Activated CD4-positive, alpha-beta T cell treated with anti-CD3 and anti-CD28 coated beads for 36 hours (primary cell): ENCODE measurements at regions not wholly inside any gene's neighbourhood (a gene's known extent, or its start where the extent isn't known, plus 50 kb on each side); places are given as distances from the start of the nearest gene placed in this dataset.

ENCODE experiments used
- ATAC-seq: fragments of 200-7000 bp; cut with Tn5 transposase; one replicate; pipeline ENCODE4 v1.10.0; 2021; ENCODE audit warnings: mild to moderate bottlenecking, moderate library complexity
- CTCF ChIA-PET: fragments of 350-600 bp; sonication (Branson Sonifier 250); formaldehyde crosslinking; loops from one replicate; lab custom pipeline; 2021; ENCODE audit warnings: antibody characterized with exemption; lab: Charles Lee
- POLR2A ChIA-PET: fragments of 350-600 bp; sonication (Branson Sonifier 250); formaldehyde crosslinking; loops from one replicate; lab custom pipeline; 2021; ENCODE audit warnings: antibody characterized with exemption, inconsistent platforms; lab: Charles Lee
- DNase-seq: peaks from one replicate; pipeline ENCODE4 v3.0.0-alpha.2; 2020
- H3K27ac Mint-ChIP-seq: one replicate; pipeline ENCODE4 v1.8.0; 2021; ENCODE audit warnings: mixed read lengths
- H3K27me3 Mint-ChIP-seq: one replicate; pipeline ENCODE4 v1.8.0; 2021; ENCODE audit warnings: mixed read lengths
- H3K36me3 Mint-ChIP-seq: one replicate; pipeline ENCODE4 v1.8.0; 2021; ENCODE audit warnings: low read depth, mixed read lengths
- H3K4me1 Mint-ChIP-seq: one replicate; pipeline ENCODE4 v1.8.0; 2021; ENCODE audit warnings: mixed read lengths
- H3K4me3 Mint-ChIP-seq: one replicate; pipeline ENCODE4 v1.8.0; 2021; ENCODE audit warnings: mild to moderate bottlenecking, moderate library complexity, mixed read lengths
- H3K9me3 Mint-ChIP-seq: one replicate; pipeline ENCODE4 v1.8.0; 2021; ENCODE audit warnings: low read depth, mixed read lengths
- intact Hi-C, 2 experiments: fragments of 100-400 bp; cut with DNase I in 1 of 2; cut with micrococcal nuclease in 1 of 2; formaldehyde crosslinking; loops; one replicate each; pipeline versions ENCODE4 v1.14.2 to v1.15.1; 2022 to 2024; cut with DNase I, micrococcal nuclease

GRCh38 chr17:54793271-54793670, 107.4 kb upstream of the TOM1L1 start:
- POLR2A ChIA-PET = no interaction called here
- H3K27ac Mint-ChIP-seq = no peak overlapping the region

GRCh38 chr17:54795046-54795445, 105.6 kb upstream of the TOM1L1 start:
- H3K36me3 Mint-ChIP-seq = no peaks in the 10 kb centered on the region
- no peak overlapping the region for H3K27ac Mint-ChIP-seq
- ChIA-PET POLR2A (no interaction called here), CTCF (no interaction called here)
- DNase-seq = no peak
- H3K4me3 Mint-ChIP-seq = no peak overlapping the region
- intact Hi-C loops = no loop called here
- H3K9me3 Mint-ChIP-seq = peaks cover 5% of the 10 kb centered on the region
- H3K27me3 Mint-ChIP-seq = no peaks in the 10 kb centered on the region
- ATAC-seq = no peak
- no peaks in the 10 kb centered on the region for H3K4me1 Mint-ChIP-seq

More at GRCh38 chr17:54793271-54793670, 107.4 kb upstream of the TOM1L1 start:
- DNase-seq (no peak), ATAC-seq (no peak)
- H3K4me3 Mint-ChIP-seq = no peak overlapping the region
- intact Hi-C loops = loop anchor here in 1 of 2 experiments (5.0 kb wide), 1 partner anchor 49 kb away; no protein-coding TSS in a partner anchor
- H3K9me3 Mint-ChIP-seq = no peaks in the 10 kb centered on the region
- CTCF ChIA-PET = no interaction called here
- no peaks in the 10 kb centered on the region for H3K36me3 Mint-ChIP-seq
- H3K4me1 Mint-ChIP-seq = no peaks in the 10 kb centered on the region
- no peaks in the 10 kb centered on the region for H3K27me3 Mint-ChIP-seq

GRCh38 chr17:54807331-54807730, 93.3 kb upstream of the TOM1L1 start:
- Mint-ChIP-seq H3K4me1 (no peaks in the 10 kb centered on the region), H3K9me3 (no peaks in the 10 kb centered on the region), H3K4me3 (no peak overlapping the region), H3K36me3 (no peaks in the 10 kb centered on the region), H3K27ac (no peak overlapping the region), H3K27me3 (no peaks in the 10 kb centered on the region)
- DNase-seq (no peak), ATAC-seq (no peak)
- intact Hi-C loops = no loop called here
- ChIA-PET CTCF (no interaction called here), POLR2A (no interaction called here)

GRCh38 chr17:54813896-54814295, 86.8 kb upstream of the TOM1L1 start:
- DNase-seq = no peak
- no peak for ATAC-seq
- Mint-ChIP-seq H3K4me1 (no peaks in the 10 kb centered on the region), H3K4me3 (no peak overlapping the region), H3K36me3 (no peaks in the 10 kb centered on the region), H3K27me3 (no peaks in the 10 kb centered on the region), H3K27ac (no peak overlapping the region), H3K9me3 (no peaks in the 10 kb centered on the region)
- ChIA-PET POLR2A (no interaction called here), CTCF (no interaction called here)
- intact Hi-C loops = loop anchor here in 1 of 2 experiments (10.0 kb wide), 1 partner anchor 61 kb away; no protein-coding TSS in a partner anchor

- POLR2A ChIA-PET = no interaction called here
- no peaks in the 10 kb centered on the region for H3K27me3 Mint-ChIP-seq
- DNase-seq = no peak
- no peaks in the 10 kb centered on the region for H3K4me1 Mint-ChIP-seq
- H3K4me3 Mint-ChIP-seq = no peak overlapping the region
- intact Hi-C loops = loop anchor here in 1 of 2 experiments (10.0 kb wide), 1 partner anchor 60 kb away; no protein-coding TSS in a partner anchor
- no peaks in the 10 kb centered on the region for H3K36me3 Mint-ChIP-seq
- no peaks in the 10 kb centered on the region for H3K9me3 Mint-ChIP-seq
- no peak for ATAC-seq
- CTCF ChIA-PET = no interaction called here
- no peak overlapping the region for H3K27ac Mint-ChIP-seq
Measured at GRCh38 chr17:54814371-54814770, 86.3 kb upstream of the TOM1L1 start.

GRCh38 chr17:54834086-54834485, 66.6 kb upstream of the TOM1L1 start:
- intact Hi-C loops = no loop called here
- no peak for DNase-seq
- Mint-ChIP-seq H3K9me3 (no peaks in the 10 kb centered on the region), H3K36me3 (no peaks in the 10 kb centered on the region), H3K27ac (no peak overlapping the region), H3K4me1 (no peaks in the 10 kb centered on the region), H3K27me3 (no peaks in the 10 kb centered on the region), H3K4me3 (no peak overlapping the region)
- ChIA-PET POLR2A (no interaction called here), CTCF (no interaction called here)
- no peak for ATAC-seq

- Mint-ChIP-seq H3K4me3 (no peak overlapping the region), H3K27ac (no peak overlapping the region), H3K27me3 (no peaks in the 10 kb centered on the region), H3K36me3 (no peaks in the 10 kb centered on the region), H3K4me1 (no peaks in the 10 kb centered on the region), H3K9me3 (no peaks in the 10 kb centered on the region)
- intact Hi-C loops = no loop called here
- ATAC-seq (no peak), DNase-seq (no peak)
- POLR2A ChIA-PET = no interaction called here
- CTCF ChIA-PET = no interaction called here
Measured at GRCh38 chr17:54835015-54835414, 65.6 kb upstream of the TOM1L1 start.

GRCh38 chr17:54836723-54837462, 63.8 kb upstream of the TOM1L1 start:
- CTCF ChIA-PET = no interaction called here
- intact Hi-C loops = no loop called here

GRCh38 chr17:54838651-54839421, 61.8 kb upstream of the TOM1L1 start:
- no peak for DNase-seq
- CTCF ChIA-PET = interaction anchor here (1.2 kb wide), 1 partner anchor 50 kb away, joined by 5 read pairs; no protein-coding TSS in a partner anchor
- ATAC-seq = no peak
- Mint-ChIP-seq H3K27me3 (no peaks in the 10 kb centered on the region), H3K27ac (no peak overlapping the region), H3K36me3 (no peaks in the 10 kb centered on the region), H3K4me1 (no peaks in the 10 kb centered on the region), H3K9me3 (no peaks in the 10 kb centered on the region), H3K4me3 (no peak overlapping the region)
- POLR2A ChIA-PET = no interaction called here
- intact Hi-C loops = no loop called here

More at GRCh38 chr17:54836723-54837462, 63.8 kb upstream of the TOM1L1 start:
- POLR2A ChIA-PET = no interaction called here
- no peak overlapping the region for H3K27ac Mint-ChIP-seq
- no peaks in the 10 kb centered on the region for H3K27me3 Mint-ChIP-seq
- ATAC-seq = no peak
- DNase-seq = no peak
- H3K4me3 Mint-ChIP-seq = no peak overlapping the region
- no peaks in the 10 kb centered on the region for H3K4me1 Mint-ChIP-seq
- H3K36me3 Mint-ChIP-seq = no peaks in the 10 kb centered on the region
- H3K9me3 Mint-ChIP-seq = no peaks in the 10 kb centered on the region

GRCh38 chr17:54839447-54839846, 61.2 kb upstream of the TOM1L1 start:
- Mint-ChIP-seq H3K36me3 (no peaks in the 10 kb centered on the region), H3K27ac (no peak overlapping the region), H3K9me3 (no peaks in the 10 kb centered on the region), H3K27me3 (no peaks in the 10 kb centered on the region), H3K4me3 (no peak overlapping the region), H3K4me1 (no peaks in the 10 kb centered on the region)
- POLR2A ChIA-PET = no interaction called here
- DNase-seq (no peak), ATAC-seq (no peak)
- CTCF ChIA-PET = interaction anchor here (1.2 kb wide), 1 partner anchor 49 kb away, joined by 5 read pairs; no protein-coding TSS in a partner anchor
- intact Hi-C loops = no loop called here

GRCh38 chr17:54840885-54841591, 59.6 kb upstream of the TOM1L1 start:
- no peak overlapping the region for H3K4me3 Mint-ChIP-seq
- H3K36me3 Mint-ChIP-seq = no peaks in the 10 kb centered on the region
- H3K4me1 Mint-ChIP-seq = no peaks in the 10 kb centered on the region
- ChIA-PET POLR2A (no interaction called here), CTCF (no interaction called here)
- no peak overlapping the region for H3K27ac Mint-ChIP-seq
- H3K9me3 Mint-ChIP-seq = no peaks in the 10 kb centered on the region
- DNase-seq (no peak), ATAC-seq (no peak)
- intact Hi-C loops = loop anchor here in 1 of 2 experiments (5.0 kb wide), 1 partner anchor 49 kb away; no protein-coding TSS in a partner anchor
- no peaks in the 10 kb centered on the region for H3K27me3 Mint-ChIP-seq
